HG03520 (cell line): ENCODE measurements at regions not wholly inside any gene's neighbourhood (a gene's known extent, or its start where the extent isn't known, plus 50 kb on each side); places are given as distances from the start of the nearest gene placed in this dataset.
"Not testable (repeated sequence)": the region's sequence is repeated elsewhere in the genome, so short reads cannot be mapped to it uniquely, and the experiment has no call there.

Experiments
- ATAC-seq: cut with Tn5 transposase; IDR thresholded peaks from one replicate; pipeline ENCODE4 v1.9.1; 2021; ENCODE audit warnings: mild to moderate bottlenecking, moderate library complexity; ENCODE audit not compliant: unreplicated experiment

GRCh38 chr2:2788076-2788475, 457.0 kb upstream of the MYT1L start:
- no peak for ATAC-seq

- ATAC-seq = no peak
These were observed 456.3 kb upstream of the MYT1L start for GRCh38 chr2:2787301-2787907.

- no peak for ATAC-seq
These were observed 450.9 kb upstream of the MYT1L start for GRCh38 chr2:2782007-2782406.

- ATAC-seq = no peak
These were observed 448.7 kb upstream of the MYT1L start for GRCh38 chr2:2779727-2780126.

GRCh38 chr2:2777876-2778275, 446.8 kb upstream of the MYT1L start:
- no peak for ATAC-seq

GRCh38 chr2:2777213-2777612, 446.1 kb upstream of the MYT1L start:
- no peak for ATAC-seq

GRCh38 chr2:2775018-2775417, 443.9 kb upstream of the MYT1L start:
- ATAC-seq = no peak

- ATAC-seq = no peak
These were observed 442.6 kb upstream of the MYT1L start for GRCh38 chr2:2773692-2774091.

GRCh38 chr2:2773080-2773479, 442.0 kb upstream of the MYT1L start:
- ATAC-seq = not testable (repeated sequence)

- ATAC-seq = no peak
These were observed 440.8 kb upstream of the MYT1L start for GRCh38 chr2:2771721-2772411.

- no peak for ATAC-seq
These were observed 438.7 kb upstream of the MYT1L start for GRCh38 chr2:2769481-2770431.

- no peak for ATAC-seq
These were observed 437.4 kb upstream of the MYT1L start for GRCh38 chr2:2768476-2768875.

- no peak for ATAC-seq
These were observed 436.8 kb upstream of the MYT1L start for GRCh38 chr2:2767837-2768236.

- no peak for ATAC-seq
These were observed 434.9 kb upstream of the MYT1L start for GRCh38 chr2:2765839-2766495.

- ATAC-seq = no peak
These were observed 434.2 kb upstream of the MYT1L start for GRCh38 chr2:2765176-2765800.

- ATAC-seq = no peak
These were observed 433.7 kb upstream of the MYT1L start for GRCh38 chr2:2764739-2765138.

- no peak for ATAC-seq
These were observed 432.9 kb upstream of the MYT1L start for GRCh38 chr2:2764001-2764355.

GRCh38 chr2:2763351-2764000, 432.4 kb upstream of the MYT1L start:
- no peak for ATAC-seq

- ATAC-seq = no peak
These were observed 431.8 kb upstream of the MYT1L start for GRCh38 chr2:2762913-2763312.

- no peak for ATAC-seq
These were observed 431.3 kb upstream of the MYT1L start for GRCh38 chr2:2762166-2762908.
